ENCODE measurements at regions not wholly inside any gene's neighbourhood (a gene's known extent, or its start where the extent isn't known, plus 50 kb on each side); places are given as distances from the start of the nearest gene placed in this dataset.

DNA sequence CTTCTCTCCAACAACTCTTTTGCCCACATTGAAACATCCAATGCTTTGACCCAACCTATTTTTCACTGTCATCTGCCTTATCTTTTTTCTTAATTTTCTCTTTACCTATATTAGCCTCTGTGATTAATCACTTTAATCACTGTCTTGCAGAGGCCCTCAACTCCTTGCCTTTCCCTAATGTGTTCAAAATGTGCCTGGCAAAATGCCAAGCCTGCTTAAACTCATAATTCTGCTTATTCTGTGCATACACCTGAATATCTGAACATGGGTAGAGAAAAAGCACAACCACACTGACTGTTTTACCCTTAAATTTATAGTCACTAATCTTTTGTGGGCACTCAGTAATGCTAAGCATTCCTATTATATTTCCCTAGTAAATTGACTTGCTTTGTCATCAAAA lies 63.0 kb upstream of the GALNT13 start:
- intact Hi-C loops (cut with micrococcal nuclease), result no loop called here

DNA sequence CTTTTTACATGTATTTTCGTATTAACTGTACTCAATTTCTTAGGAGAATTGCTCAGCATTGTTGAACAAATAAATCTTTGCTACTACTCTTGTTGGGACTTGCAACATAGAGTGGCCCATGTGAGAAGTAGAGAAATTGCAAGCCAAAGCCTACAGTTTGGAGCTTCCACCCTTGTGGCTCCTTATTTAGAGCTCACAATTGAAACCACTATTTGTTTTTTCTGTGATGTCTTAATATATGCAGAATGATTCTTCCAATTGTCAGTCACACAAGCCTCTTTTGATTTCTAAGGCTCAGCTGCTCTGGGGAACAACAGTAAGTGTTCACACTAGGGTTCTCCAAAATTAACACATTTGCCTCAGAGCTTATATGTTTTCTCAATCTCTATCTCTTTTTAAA lies 60.2 kb upstream of the GALNT13 start:
- intact Hi-C loops (cut with micrococcal nuclease), result no loop called here

DNA sequence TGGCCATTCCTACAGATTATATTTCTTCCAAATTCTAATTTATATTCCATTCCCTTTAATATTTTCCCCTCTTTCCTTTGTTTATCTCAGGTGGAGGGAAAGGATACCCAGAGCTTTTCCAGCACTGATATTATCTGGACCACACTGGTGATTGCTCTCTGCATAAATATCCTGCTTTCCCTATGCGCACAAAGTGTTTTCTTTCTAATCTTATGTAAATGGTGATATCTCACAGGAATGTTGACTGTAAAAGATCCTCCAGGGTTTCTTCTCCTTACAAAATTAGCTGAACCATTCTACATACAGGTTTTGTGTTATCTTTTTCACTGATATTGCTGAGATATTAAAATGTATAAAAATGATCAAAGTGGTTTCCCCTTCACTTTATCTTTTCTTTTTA lies 59.1 kb upstream of the GALNT13 start:
- intact Hi-C loops (cut with micrococcal nuclease), result no loop called here

- intact Hi-C loops (cut with micrococcal nuclease), result no loop called here
Measured at GRCh38 chr2:153818242-153818641, 53.5 kb upstream of the GALNT13 start.

GRCh38 chr2:153819074-153819473 lies 52.6 kb upstream of the GALNT13 start:
- intact Hi-C loops (cut with micrococcal nuclease), result no loop called here

DNA sequence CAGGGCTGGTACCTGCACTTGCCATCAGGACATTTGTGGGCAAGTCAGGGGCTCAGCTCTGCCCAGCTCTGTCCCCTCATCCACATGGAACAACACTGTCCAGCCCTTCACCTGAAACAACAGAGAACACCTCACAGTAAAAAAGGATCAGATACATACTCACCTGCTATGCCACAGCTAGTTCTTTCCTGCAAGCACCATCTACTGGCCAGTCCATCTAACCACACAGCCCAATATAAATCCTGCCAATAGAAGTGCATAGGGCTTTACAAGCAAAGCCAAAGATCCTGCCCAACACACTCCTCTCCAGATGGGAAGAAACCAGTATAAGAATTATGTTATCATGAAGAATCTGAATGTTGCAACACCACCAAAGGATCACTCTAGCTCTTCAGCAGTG lies 52.2 kb upstream of the GALNT13 start:
- intact Hi-C loops (cut with micrococcal nuclease), result no loop called here

All from T-helper 1 cell treated with Interleukin-12 subunit alpha and Interleukin-12 subunit beta and Interleukin-4 antibody, amounts not matched to agents 30 ng/mL and 1 ng/mL, for 36 hours (primary cell).